Muscle layer of duodenum (tissue), 2 donors: ENCODE measurements at regions not wholly inside any gene's neighbourhood (a gene's known extent, or its start where the extent isn't known, plus 50 kb on each side); places are given as distances from the start of the nearest gene placed in this dataset.

Source experiments
- H3K27ac ChIP-seq: one replicate; pipeline ENCODE4 v1.7.0; 2013; ENCODE audit warnings: mild to moderate bottlenecking, low read length
- H3K27me3 ChIP-seq: one replicate; pipeline ENCODE4 v1.7.0; 2013; ENCODE audit warnings: low read depth, mild to moderate bottlenecking, control low read depth, low read length
- H3K36me3 ChIP-seq, 2 donors: one replicate each; pipeline ENCODE4 v1.7.0; 2013; ENCODE audit warnings: low read length in 2 of 2, control low read depth in 1 of 2, mild to moderate bottlenecking in 1 of 2; ENCODE audit not compliant: insufficient read depth in 2 of 2, control insufficient read depth in 1 of 2
- H3K4me1 ChIP-seq, 2 donors: one replicate each; pipeline ENCODE4 v1.7.0; 2013; ENCODE audit warnings: low read length in 2 of 2, mild to moderate bottlenecking in 2 of 2, control low read depth in 1 of 2, moderate library complexity in 1 of 2; ENCODE audit not compliant: insufficient read depth in 2 of 2, control insufficient read depth in 1 of 2
- H3K4me3 ChIP-seq, 2 donors: one replicate each; pipeline ENCODE4 v1.7.0; 2013; ENCODE audit warnings: low read length in 2 of 2, low read depth in 1 of 2, mild to moderate bottlenecking in 1 of 2
- H3K9me3 ChIP-seq, 2 donors: one replicate each; pipeline ENCODE4 v1.7.0; 2013; ENCODE audit warnings: low read length in 2 of 2, control low read depth in 1 of 2, mild to moderate bottlenecking in 1 of 2; ENCODE audit not compliant: control insufficient read depth in 1 of 2
- donor health status: healthy.

- Histone ChIP-seq H3K9me3 (peaks cover 0 to 9% of the 10 kb centered on the region in 2 donors), H3K4me3 (no peak overlapping the region), H3K27me3 (no peaks in the 10 kb centered on the region), H3K36me3 (no peaks in the 10 kb centered on the region), H3K27ac (no peak overlapping the region), H3K4me1 (no peaks in the 10 kb centered on the region)
Observed at GRCh38 chr1:87196110-87196827, 132.4 kb upstream of the LMO4 start.

GRCh38 chr1:87197156-87197555 lies 131.5 kb upstream of the LMO4 start:
- no peak overlapping the region for H3K27ac ChIP-seq
- H3K9me3 ChIP-seq: peaks cover 0 to 9% of the 10 kb centered on the region in 2 donors
- H3K4me3 ChIP-seq: no peak overlapping the region
- no peaks in the 10 kb centered on the region for H3K36me3 ChIP-seq
- no peaks in the 10 kb centered on the region for H3K27me3 ChIP-seq
- no peaks in the 10 kb centered on the region for H3K4me1 ChIP-seq

DNA sequence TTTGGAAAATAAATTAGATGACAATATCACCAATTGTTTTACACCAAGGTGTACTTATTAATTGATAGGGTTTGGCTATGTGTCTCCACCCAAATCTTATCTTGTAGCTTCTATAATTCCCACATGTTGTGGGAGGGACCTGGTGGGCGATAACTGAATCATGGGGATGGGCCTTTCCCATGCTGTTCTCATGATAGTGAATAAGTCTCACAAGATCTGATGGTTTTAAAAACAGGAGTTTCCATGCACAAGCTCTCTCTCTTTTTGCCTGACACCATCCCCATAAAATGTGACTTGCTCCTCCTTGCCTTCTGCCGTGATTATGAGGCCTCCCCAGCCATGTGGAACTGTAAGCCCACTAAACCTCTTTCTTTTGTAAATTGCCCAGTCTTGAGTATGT lies 131.0 kb upstream of the LMO4 start:
- H3K36me3 ChIP-seq: no peaks in the 10 kb centered on the region
- no peaks in the 10 kb centered on the region for H3K4me1 ChIP-seq
- H3K27ac ChIP-seq: no peak overlapping the region
- no peak overlapping the region for H3K4me3 ChIP-seq
- peaks cover 0 to 9% of the 10 kb centered on the region in 2 donors for H3K9me3 ChIP-seq
- no peaks in the 10 kb centered on the region for H3K27me3 ChIP-seq

- Histone ChIP-seq H3K9me3 (no peaks in the 10 kb centered on the region), H3K36me3 (no peaks in the 10 kb centered on the region), H3K27ac (no peak overlapping the region), H3K4me3 (no peak overlapping the region), H3K27me3 (no peaks in the 10 kb centered on the region), H3K4me1 (no peaks in the 10 kb centered on the region)
Observed at GRCh38 chr1:87200875-87201638, 127.6 kb upstream of the LMO4 start.

GRCh38 chr1:87201768-87202167 lies 126.9 kb upstream of the LMO4 start:
- H3K36me3 ChIP-seq: no peaks in the 10 kb centered on the region
- H3K4me1 ChIP-seq: no peaks in the 10 kb centered on the region
- no peak overlapping the region for H3K27ac ChIP-seq
- no peak overlapping the region for H3K4me3 ChIP-seq
- H3K9me3 ChIP-seq: no peaks in the 10 kb centered on the region
- H3K27me3 ChIP-seq: no peaks in the 10 kb centered on the region

- Histone ChIP-seq H3K27me3 (no peaks in the 10 kb centered on the region), H3K36me3 (no peaks in the 10 kb centered on the region), H3K9me3 (no peaks in the 10 kb centered on the region), H3K4me3 (peak overlapping the region; percentile 45 to 48), H3K4me1 (no peaks in the 10 kb centered on the region), H3K27ac (no peak overlapping the region)
Observed at GRCh38 chr1:87202451-87202850, 126.2 kb upstream of the LMO4 start.

DNA sequence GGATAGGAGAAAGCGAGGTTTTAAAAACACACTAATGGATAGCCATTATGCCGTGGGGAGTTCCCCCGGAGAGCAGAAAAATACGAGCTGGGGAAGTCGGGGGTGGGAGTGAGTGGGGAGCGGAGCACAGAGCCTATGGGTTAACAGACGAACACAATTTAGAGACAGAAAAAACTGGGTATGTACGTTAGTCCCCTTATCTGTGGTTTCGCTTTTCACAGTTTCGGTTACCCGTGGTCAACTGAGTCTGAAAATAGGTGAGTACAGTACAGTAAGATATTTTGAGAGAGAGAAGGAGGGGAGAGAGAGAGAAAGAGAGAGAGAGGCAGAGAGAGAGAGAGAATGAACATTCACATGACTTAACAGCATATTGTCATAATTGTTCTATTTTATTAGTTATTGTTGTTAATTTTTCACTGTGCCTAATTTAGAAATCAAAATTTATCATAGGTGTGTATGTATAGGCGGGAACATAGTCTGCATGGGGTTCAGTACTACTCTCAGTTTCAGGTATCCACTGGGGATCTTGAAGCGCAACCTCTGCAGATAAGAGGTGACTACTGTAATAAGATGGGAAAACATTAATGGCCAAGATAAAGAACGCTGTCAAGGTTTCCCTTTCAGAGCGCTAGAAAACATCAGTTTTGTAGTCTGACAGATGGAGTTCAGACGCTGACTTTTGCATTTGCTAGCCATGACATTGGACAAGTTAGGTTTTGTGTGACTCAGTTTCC lies 125.6 kb upstream of the LMO4 start:
- Histone ChIP-seq H3K9me3 (no peaks in the 10 kb centered on the region), H3K4me1 (no peaks in the 10 kb centered on the region), H3K4me3 (peak overlapping the region; percentile 45 to 48), H3K27me3 (no peaks in the 10 kb centered on the region), H3K36me3 (no peaks in the 10 kb centered on the region), H3K27ac (no peak overlapping the region)

GRCh38 chr1:87203904-87204303 lies 124.8 kb upstream of the LMO4 start:
- Histone ChIP-seq H3K27ac (no peak overlapping the region), H3K4me1 (no peaks in the 10 kb centered on the region), H3K4me3 (no peak overlapping the region), H3K27me3 (no peaks in the 10 kb centered on the region), H3K9me3 (no peaks in the 10 kb centered on the region), H3K36me3 (no peaks in the 10 kb centered on the region)

- Histone ChIP-seq H3K4me3 (no peak overlapping the region), H3K4me1 (no peaks in the 10 kb centered on the region), H3K36me3 (no peaks in the 10 kb centered on the region), H3K27me3 (no peaks in the 10 kb centered on the region), H3K27ac (no peak overlapping the region), H3K9me3 (no peaks in the 10 kb centered on the region)
Observed at GRCh38 chr1:87204441-87204840, 124.2 kb upstream of the LMO4 start.

DNA sequence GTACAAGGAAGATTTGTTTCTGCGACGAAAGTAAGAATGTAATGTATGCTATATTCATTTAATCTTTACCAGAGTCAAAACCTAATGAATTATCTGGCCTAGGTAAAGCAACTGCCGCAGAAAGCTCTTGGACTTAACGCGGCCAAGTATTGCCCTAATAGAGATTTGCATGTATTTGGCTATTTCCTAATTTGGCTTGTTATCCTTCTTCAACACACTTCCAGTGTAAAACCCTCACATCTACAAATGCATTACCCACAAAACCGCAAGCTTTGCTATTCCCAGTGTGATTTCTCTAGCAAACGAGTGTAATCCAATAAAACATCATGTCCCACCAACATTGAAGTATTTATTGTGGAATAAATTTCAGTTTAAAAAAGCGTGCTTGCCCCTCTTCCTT lies 123.8 kb upstream of the LMO4 start:
- Histone ChIP-seq H3K27me3 (no peaks in the 10 kb centered on the region), H3K27ac (no peak overlapping the region), H3K4me3 (no peak overlapping the region), H3K9me3 (no peaks in the 10 kb centered on the region), H3K36me3 (no peaks in the 10 kb centered on the region), H3K4me1 (no peaks in the 10 kb centered on the region)

DNA sequence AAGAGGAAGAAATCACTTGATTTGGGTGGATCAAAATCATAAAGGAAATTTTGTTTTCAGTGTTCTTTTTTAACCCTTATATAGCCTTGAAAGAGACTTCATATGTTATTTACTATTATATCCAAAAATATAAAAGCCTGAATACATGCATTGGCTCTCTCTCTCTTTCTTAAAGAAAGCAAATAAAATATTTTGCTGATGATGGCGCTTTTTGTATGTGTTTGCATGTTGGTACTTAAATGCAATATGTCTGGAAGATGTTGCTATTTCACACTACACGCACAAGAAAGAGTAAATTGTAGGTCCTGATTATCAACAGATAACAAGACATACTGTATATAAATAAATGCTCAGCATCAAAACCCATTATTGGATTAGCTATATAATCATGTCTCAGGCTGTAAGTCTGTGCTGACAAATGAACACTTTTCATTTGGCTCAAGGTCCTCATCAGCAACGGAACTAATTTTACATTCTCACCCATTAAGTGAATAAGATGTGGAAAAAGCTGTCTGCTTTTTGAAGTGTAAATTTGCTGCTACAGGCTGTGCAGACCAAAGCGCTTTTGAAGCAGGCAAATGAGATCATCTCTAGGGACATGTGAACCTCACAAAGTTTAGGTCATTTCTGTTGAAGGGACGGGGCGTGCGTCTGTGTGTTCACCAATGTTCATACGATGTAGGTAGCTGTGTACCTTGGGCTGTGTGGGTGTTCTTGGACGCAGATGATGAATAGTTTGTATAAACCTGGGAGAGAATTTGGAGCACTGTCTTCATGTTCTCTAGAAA lies 122.4 kb upstream of the LMO4 start:
- Histone ChIP-seq H3K4me3 (no peak overlapping the region), H3K9me3 (no peaks in the 10 kb centered on the region), H3K27me3 (no peaks in the 10 kb centered on the region), H3K4me1 (no peaks in the 10 kb centered on the region), H3K27ac (no peak overlapping the region), H3K36me3 (no peaks in the 10 kb centered on the region)
